Neural cell (in vitro differentiated cells): ENCODE measurements at regions not wholly inside any gene's neighbourhood (a gene's known extent, or its start where the extent isn't known, plus 50 kb on each side); places are given as distances from the start of the nearest gene placed in this dataset.

ENCODE experiments used
- CTCF ChIP-seq: fragments of 450-650 bp; IDR thresholded peaks from 2 replicates; pipeline ENCODE4 v1.5.1; 2014; ENCODE audit warnings: antibody characterized with exemption, mild to moderate bottlenecking, moderate library complexity; ENCODE audit not compliant: poor library complexity, severe bottlenecking
- EZH2 ChIP-seq: fragments of 200-600, 300-800 bp; shearing (Covaris generic), sonication (generic); IDR thresholded peaks from 2 replicates; pipeline ENCODE4 v1.6.1; 2014; ENCODE audit warnings: antibody characterized with exemption, low read length, borderline replicate concordance, mild to moderate bottlenecking; ENCODE audit not compliant: insufficient read depth, poor library complexity, severe bottlenecking
- RAD21 ChIP-seq: fragments of 450-650 bp; conservative IDR thresholded peaks from 2 replicates; pipeline ENCODE4 v1.6.1; 2014; ENCODE audit warnings: antibody characterized with exemption, mild to moderate bottlenecking, moderate library complexity

DNA sequence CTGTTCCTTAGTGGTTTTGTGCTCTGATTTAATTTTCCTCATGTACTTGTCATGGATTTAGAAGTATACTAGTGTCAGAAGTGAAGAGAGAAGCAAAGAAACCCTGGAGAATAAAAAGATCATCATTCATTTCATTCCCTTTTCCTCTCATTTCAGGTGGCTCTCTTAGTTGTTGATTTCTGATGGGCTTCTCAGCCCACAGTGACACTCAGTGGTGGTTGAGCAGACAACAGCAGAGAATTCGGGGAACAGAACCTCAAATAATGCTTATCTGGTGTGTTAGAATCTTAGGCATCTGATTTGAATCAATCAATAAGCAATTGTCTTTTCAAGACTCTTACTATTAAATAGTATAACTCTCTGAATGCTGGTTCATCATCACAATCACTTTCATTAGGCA lies 1289.4 kb downstream of the FAM181B start:
- TF ChIP-seq CTCF (peak; percentile 80), EZH2 (no peak), RAD21 (peak; percentile 86)
